SK-N-SH (cell line): ENCODE measurements at regions not wholly inside any gene's neighbourhood (a gene's known extent, or its start where the extent isn't known, plus 50 kb on each side); places are given as distances from the start of the nearest gene placed in this dataset.

ENCODE experiments used
- EP300 ChIP-seq, 2 experiments: IDR thresholded peaks; 2 replicates each; pipeline versions ENCODE4 v1.4.0 to v1.6.1; 2012; ENCODE audit warnings: borderline replicate concordance in 1 of 2, low read depth in 1 of 2, low read length in 1 of 2
- EZH2phosphoT487 ChIP-seq: fragments of 200-600 bp; sonication (generic); IDR thresholded peaks from 2 replicates; pipeline ENCODE4 v1.6.1; 2017; ENCODE audit warnings: low read depth, mixed run types, mild to moderate bottlenecking, antibody characterized with exemption, moderate library complexity, borderline replicate concordance
- GABPA ChIP-seq: IDR thresholded peaks from 2 replicates; pipeline ENCODE4 v1.4.0; 2012; ENCODE audit warnings: low read depth, mild to moderate bottlenecking
- GATA2 ChIP-seq: sonication (generic); formaldehyde crosslinking; IDR thresholded peaks from 2 replicates; pipeline ENCODE4 v1.5.0; 2020; ENCODE audit warnings: mild to moderate bottlenecking, missing genetic modification reagents
- MEF2A ChIP-seq: IDR thresholded peaks from 2 replicates; pipeline ENCODE4 v1.4.0; 2012; ENCODE audit warnings: low read depth, borderline replicate concordance
- POLR2AphosphoS5 ChIP-seq: IDR thresholded peaks from 2 replicates; pipeline ENCODE4 v1.6.1; 2012; ENCODE audit warnings: low read depth, low read length
- RXRA ChIP-seq: IDR thresholded peaks from 2 replicates; pipeline ENCODE4 v1.4.0; 2012; ENCODE audit warnings: low read depth, mild to moderate bottlenecking, borderline replicate concordance
- TAF1 ChIP-seq: IDR thresholded peaks from 2 replicates; pipeline ENCODE4 v1.6.1; 2012; ENCODE audit warnings: low read depth, mild to moderate bottlenecking, low read length, moderate library complexity, borderline replicate concordance
- TEAD4 ChIP-seq: IDR thresholded peaks from 2 replicates; pipeline ENCODE4 v1.4.0; 2012; ENCODE audit warnings: mild to moderate bottlenecking, borderline replicate concordance; ENCODE audit not compliant: insufficient read depth
- TF ChIP-seq, protein P1 (sequence below): IDR thresholded peaks from 2 replicates; pipeline ENCODE4 v1.4.0; 2012; ENCODE audit warnings: low read depth
- TF ChIP-seq, protein P2 (sequence below): fragments of 200-600 bp; sonication (generic); IDR thresholded peaks from 2 replicates; pipeline ENCODE4 v1.6.1; 2017; ENCODE audit warnings: antibody characterized with exemption, mild to moderate bottlenecking, moderate library complexity
- TF ChIP-seq, protein P3 (sequence below): IDR thresholded peaks from 2 replicates; pipeline ENCODE4 v1.6.1; 2012; ENCODE audit warnings: mild to moderate bottlenecking, low read depth, low read length, moderate library complexity

DNA sequence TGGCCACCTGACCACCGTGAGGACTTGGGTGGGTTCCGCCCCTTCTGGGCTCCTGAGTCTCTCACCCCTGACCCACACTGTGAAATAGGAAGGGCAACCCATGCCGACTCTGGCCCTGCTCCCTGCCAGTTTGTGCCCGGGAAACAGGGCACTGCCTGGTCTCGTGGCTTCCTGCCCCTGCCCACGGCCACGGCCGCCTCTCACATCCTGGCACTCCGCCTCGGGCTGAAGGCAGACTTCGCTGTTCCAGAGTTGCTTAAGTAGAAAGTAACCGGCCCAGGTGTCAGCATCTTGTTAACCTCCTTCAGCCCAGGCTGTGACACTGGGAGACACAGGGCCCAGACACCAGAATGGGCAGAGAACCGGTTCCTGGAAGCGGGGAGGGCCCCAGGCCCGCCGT is 68.7 kb upstream of the RNU6ATAC start:
- TF ChIP-seq, protein P1, sequence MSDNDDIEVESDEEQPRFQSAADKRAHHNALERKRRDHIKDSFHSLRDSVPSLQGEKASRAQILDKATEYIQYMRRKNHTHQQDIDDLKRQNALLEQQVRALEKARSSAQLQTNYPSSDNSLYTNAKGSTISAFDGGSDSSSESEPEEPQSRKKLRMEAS = no peak
- TF ChIP-seq POLR2AphosphoS5 = no peak
- TF ChIP-seq, protein P2, sequence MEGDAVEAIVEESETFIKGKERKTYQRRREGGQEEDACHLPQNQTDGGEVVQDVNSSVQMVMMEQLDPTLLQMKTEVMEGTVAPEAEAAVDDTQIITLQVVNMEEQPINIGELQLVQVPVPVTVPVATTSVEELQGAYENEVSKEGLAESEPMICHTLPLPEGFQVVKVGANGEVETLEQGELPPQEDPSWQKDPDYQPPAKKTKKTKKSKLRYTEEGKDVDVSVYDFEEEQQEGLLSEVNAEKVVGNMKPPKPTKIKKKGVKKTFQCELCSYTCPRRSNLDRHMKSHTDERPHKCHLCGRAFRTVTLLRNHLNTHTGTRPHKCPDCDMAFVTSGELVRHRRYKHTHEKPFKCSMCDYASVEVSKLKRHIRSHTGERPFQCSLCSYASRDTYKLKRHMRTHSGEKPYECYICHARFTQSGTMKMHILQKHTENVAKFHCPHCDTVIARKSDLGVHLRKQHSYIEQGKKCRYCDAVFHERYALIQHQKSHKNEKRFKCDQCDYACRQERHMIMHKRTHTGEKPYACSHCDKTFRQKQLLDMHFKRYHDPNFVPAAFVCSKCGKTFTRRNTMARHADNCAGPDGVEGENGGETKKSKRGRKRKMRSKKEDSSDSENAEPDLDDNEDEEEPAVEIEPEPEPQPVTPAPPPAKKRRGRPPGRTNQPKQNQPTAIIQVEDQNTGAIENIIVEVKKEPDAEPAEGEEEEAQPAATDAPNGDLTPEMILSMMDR = no peak
- no peak for TF ChIP-seq GATA2 (CRISPR knock-in tag)
- TF ChIP-seq, protein P3, sequence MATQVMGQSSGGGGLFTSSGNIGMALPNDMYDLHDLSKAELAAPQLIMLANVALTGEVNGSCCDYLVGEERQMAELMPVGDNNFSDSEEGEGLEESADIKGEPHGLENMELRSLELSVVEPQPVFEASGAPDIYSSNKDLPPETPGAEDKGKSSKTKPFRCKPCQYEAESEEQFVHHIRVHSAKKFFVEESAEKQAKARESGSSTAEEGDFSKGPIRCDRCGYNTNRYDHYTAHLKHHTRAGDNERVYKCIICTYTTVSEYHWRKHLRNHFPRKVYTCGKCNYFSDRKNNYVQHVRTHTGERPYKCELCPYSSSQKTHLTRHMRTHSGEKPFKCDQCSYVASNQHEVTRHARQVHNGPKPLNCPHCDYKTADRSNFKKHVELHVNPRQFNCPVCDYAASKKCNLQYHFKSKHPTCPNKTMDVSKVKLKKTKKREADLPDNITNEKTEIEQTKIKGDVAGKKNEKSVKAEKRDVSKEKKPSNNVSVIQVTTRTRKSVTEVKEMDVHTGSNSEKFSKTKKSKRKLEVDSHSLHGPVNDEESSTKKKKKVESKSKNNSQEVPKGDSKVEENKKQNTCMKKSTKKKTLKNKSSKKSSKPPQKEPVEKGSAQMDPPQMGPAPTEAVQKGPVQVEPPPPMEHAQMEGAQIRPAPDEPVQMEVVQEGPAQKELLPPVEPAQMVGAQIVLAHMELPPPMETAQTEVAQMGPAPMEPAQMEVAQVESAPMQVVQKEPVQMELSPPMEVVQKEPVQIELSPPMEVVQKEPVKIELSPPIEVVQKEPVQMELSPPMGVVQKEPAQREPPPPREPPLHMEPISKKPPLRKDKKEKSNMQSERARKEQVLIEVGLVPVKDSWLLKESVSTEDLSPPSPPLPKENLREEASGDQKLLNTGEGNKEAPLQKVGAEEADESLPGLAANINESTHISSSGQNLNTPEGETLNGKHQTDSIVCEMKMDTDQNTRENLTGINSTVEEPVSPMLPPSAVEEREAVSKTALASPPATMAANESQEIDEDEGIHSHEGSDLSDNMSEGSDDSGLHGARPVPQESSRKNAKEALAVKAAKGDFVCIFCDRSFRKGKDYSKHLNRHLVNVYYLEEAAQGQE = no peak
- TF ChIP-seq TAF1 = no peak
- TF ChIP-seq EZH2phosphoT487 = no peak
- TF ChIP-seq MEF2A = no peak
- no peak for TF ChIP-seq GABPA
- TF ChIP-seq TEAD4 = no peak
- TF ChIP-seq EP300 (IDR thresholded peaks at IDR 0.05; ENCODE audit: borderline replicate concordance in 1 of 2, low read depth in 1 of 2, low read length in 1 of 2) = no peak
- TF ChIP-seq RXRA = no peak
